ENCODE measurements at regions not wholly inside any gene's neighbourhood (a gene's known extent, or its start where the extent isn't known, plus 50 kb on each side); places are given as distances from the start of the nearest gene placed in this dataset.
A peak's percentile ranks its signal among the peaks of the same experiment; 100 is the strongest.

DNA sequence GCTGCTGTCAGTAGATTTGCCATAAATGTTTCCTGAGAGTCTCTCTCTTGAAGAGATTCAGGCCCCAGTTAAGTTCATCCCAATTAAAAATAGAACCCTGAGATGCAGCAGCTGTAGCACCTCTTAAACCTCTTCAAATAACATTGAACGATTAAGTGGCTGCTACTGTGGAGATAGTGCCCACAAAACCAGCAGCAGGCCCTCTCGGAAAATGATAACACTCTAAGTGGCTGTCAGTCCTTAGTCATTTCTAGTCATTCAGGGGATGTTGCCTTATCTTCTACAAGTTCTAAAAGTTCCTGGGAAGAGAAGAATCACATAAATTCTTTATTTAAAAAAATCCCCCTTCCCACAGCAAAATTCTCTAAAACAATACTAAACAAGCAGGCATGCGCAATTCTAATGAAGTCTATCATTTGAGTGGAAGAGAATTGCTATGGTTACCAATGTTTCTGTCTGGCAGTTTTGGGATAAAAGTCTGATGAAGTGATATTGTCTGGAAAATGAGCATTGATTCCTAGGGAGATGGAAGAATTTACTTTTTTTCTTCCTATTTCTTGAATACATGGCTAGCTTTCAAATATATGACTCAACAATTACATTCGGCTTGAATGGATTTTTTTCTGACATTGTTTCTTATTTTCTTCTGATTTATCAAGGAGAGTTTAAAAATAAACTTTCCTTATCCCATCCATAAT is 131.9 kb downstream of the TRMT11 start (continued):
- TF ChIP-seq, protein P1, sequence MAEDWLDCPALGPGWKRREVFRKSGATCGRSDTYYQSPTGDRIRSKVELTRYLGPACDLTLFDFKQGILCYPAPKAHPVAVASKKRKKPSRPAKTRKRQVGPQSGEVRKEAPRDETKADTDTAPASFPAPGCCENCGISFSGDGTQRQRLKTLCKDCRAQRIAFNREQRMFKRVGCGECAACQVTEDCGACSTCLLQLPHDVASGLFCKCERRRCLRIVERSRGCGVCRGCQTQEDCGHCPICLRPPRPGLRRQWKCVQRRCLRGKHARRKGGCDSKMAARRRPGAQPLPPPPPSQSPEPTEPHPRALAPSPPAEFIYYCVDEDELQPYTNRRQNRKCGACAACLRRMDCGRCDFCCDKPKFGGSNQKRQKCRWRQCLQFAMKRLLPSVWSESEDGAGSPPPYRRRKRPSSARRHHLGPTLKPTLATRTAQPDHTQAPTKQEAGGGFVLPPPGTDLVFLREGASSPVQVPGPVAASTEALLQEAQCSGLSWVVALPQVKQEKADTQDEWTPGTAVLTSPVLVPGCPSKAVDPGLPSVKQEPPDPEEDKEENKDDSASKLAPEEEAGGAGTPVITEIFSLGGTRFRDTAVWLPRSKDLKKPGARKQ (CRISPR knock-in tag; IDR thresholded peaks at IDR 0.05) = no peak
- TF ChIP-seq, protein P2, sequence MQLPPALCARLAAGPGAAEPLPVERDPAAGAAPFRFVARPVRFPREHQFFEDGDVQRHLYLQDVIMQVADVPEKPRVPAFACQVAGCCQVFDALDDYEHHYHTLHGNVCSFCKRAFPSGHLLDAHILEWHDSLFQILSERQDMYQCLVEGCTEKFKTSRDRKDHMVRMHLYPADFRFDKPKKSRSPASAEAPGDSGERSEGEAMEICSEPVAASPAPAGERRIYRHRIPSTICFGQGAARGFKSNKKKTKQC (CRISPR knock-in tag; IDR thresholded peaks at IDR 0.05) = no peak
- TF ChIP-seq, protein P3, sequence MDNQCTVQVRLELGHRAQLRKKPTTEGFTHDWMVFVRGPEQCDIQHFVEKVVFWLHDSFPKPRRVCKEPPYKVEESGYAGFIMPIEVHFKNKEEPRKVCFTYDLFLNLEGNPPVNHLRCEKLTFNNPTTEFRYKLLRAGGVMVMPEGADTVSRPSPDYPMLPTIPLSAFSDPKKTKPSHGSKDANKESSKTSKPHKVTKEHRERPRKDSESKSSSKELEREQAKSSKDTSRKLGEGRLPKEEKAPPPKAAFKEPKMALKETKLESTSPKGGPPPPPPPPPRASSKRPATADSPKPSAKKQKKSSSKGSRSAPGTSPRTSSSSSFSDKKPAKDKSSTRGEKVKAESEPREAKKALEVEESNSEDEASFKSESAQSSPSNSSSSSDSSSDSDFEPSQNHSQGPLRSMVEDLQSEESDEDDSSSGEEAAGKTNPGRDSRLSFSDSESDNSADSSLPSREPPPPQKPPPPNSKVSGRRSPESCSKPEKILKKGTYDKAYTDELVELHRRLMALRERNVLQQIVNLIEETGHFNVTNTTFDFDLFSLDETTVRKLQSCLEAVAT (IDR thresholded peaks at IDR 0.05) = peak in 1 of 2 experiments; percentile 50; a peak in 1 of 4 replicates
- peak; percentile 95 for TF ChIP-seq ZNF766 (CRISPR knock-in tag; conservative IDR thresholded peaks at IDR 0.05)
- peak; percentile 91 for TF ChIP-seq EP300 (IDR thresholded peaks at IDR 0.05; ENCODE audit: low read length)
- peak; percentile 72; the same call in 1 of the 2 replicates for TF ChIP-seq MYNN (IDR thresholded peaks at IDR 0.05)
- TF ChIP-seq MYNN (CRISPR knock-in tag; IDR thresholded peaks at IDR 0.05) = no peak
- TF ChIP-seq, protein P4, sequence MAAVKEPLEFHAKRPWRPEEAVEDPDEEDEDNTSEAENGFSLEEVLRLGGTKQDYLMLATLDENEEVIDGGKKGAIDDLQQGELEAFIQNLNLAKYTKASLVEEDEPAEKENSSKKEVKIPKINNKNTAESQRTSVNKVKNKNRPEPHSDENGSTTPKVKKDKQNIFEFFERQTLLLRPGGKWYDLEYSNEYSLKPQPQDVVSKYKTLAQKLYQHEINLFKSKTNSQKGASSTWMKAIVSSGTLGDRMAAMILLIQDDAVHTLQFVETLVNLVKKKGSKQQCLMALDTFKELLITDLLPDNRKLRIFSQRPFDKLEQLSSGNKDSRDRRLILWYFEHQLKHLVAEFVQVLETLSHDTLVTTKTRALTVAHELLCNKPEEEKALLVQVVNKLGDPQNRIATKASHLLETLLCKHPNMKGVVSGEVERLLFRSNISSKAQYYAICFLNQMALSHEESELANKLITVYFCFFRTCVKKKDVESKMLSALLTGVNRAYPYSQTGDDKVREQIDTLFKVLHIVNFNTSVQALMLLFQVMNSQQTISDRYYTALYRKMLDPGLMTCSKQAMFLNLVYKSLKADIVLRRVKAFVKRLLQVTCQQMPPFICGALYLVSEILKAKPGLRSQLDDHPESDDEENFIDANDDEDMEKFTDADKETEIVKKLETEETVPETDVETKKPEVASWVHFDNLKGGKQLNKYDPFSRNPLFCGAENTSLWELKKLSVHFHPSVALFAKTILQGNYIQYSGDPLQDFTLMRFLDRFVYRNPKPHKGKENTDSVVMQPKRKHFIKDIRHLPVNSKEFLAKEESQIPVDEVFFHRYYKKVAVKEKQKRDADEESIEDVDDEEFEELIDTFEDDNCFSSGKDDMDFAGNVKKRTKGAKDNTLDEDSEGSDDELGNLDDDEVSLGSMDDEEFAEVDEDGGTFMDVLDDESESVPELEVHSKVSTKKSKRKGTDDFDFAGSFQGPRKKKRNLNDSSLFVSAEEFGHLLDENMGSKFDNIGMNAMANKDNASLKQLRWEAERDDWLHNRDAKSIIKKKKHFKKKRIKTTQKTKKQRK (IDR thresholded peaks at IDR 0.05; ENCODE audit: borderline replicate concordance, low read depth, low read length) = no peak
- no peak for TF ChIP-seq SP2 (IDR thresholded peaks at IDR 0.05; ENCODE audit: extremely low read depth, low read depth, low read length, poor library complexity, severe bottlenecking)
- TF ChIP-seq, protein P5, sequence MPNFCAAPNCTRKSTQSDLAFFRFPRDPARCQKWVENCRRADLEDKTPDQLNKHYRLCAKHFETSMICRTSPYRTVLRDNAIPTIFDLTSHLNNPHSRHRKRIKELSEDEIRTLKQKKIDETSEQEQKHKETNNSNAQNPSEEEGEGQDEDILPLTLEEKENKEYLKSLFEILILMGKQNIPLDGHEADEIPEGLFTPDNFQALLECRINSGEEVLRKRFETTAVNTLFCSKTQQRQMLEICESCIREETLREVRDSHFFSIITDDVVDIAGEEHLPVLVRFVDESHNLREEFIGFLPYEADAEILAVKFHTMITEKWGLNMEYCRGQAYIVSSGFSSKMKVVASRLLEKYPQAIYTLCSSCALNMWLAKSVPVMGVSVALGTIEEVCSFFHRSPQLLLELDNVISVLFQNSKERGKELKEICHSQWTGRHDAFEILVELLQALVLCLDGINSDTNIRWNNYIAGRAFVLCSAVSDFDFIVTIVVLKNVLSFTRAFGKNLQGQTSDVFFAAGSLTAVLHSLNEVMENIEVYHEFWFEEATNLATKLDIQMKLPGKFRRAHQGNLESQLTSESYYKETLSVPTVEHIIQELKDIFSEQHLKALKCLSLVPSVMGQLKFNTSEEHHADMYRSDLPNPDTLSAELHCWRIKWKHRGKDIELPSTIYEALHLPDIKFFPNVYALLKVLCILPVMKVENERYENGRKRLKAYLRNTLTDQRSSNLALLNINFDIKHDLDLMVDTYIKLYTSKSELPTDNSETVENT (CRISPR knock-in tag; IDR thresholded peaks at IDR 0.05) = no peak
- TF ChIP-seq, protein P6, sequence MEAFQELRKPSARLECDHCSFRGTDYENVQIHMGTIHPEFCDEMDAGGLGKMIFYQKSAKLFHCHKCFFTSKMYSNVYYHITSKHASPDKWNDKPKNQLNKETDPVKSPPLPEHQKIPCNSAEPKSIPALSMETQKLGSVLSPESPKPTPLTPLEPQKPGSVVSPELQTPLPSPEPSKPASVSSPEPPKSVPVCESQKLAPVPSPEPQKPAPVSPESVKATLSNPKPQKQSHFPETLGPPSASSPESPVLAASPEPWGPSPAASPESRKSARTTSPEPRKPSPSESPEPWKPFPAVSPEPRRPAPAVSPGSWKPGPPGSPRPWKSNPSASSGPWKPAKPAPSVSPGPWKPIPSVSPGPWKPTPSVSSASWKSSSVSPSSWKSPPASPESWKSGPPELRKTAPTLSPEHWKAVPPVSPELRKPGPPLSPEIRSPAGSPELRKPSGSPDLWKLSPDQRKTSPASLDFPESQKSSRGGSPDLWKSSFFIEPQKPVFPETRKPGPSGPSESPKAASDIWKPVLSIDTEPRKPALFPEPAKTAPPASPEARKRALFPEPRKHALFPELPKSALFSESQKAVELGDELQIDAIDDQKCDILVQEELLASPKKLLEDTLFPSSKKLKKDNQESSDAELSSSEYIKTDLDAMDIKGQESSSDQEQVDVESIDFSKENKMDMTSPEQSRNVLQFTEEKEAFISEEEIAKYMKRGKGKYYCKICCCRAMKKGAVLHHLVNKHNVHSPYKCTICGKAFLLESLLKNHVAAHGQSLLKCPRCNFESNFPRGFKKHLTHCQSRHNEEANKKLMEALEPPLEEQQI (IDR thresholded peaks at IDR 0.05) = peak; percentile 68; the same call in 1 of the 2 replicates
- TF ChIP-seq BHLHE40 (IDR thresholded peaks at IDR 0.05; ENCODE audit: low read length) = peak; percentile 60; the same call in 1 of the 2 replicates
- peak; percentile 81 for TF ChIP-seq HDAC3 (IDR thresholded peaks at IDR 0.05; ENCODE audit: borderline replicate concordance, partially characterized antibody)
- peak in 1 of 2 experiments; percentile 41; a peak in 1 of 4 replicates for TF ChIP-seq ARNT (IDR thresholded peaks at IDR 0.05)
- TF ChIP-seq FOXK2 (conservative IDR thresholded peaks at IDR 0.05 in 1 of 2, IDR thresholded peaks at IDR 0.05 in 1 of 2; ENCODE audit: low read depth in 2 of 2) = no peak
